ENCODE measurements at regions not wholly inside any gene's neighbourhood (a gene's known extent, or its start where the extent isn't known, plus 50 kb on each side); places are given as distances from the start of the nearest gene placed in this dataset.

GRCh38 chr5:101505891-101506570 is 602.9 kb upstream of the ST8SIA4 start:
- ATAC-seq = no peak
- peaks cover 21% of the 10 kb centered on the region; the same call in 1 of the 2 replicates for H3K9me3 ChIP-seq (ENCODE audit: low read length)
- H3K9ac ChIP-seq (ENCODE audit: insufficient read depth, low read depth, low read length) = no peak overlapping the region
- no peaks in the 10 kb centered on the region for H3K4me1 ChIP-seq (ENCODE audit: insufficient read depth, low read length)
- ChIA-PET CTCF (ENCODE audit: low intra/inter-chr PET ratio, low total read pairs) (no interaction called here), POLR2A (no interaction called here)
- intact Hi-C loops (cut with micrococcal nuclease; ENCODE audit: unreplicated experiment) (no loop called here), in situ Hi-C loops (cut with HindIII; ENCODE audit: extremely low pct_ligation_motif_present, low pct_unique_long_range_greater_than_20kb) (no loop called here)
- no peak for FAIRE-seq
- no TSS peak for BruUV-seq (replicated peaks)
- no peak overlapping the region for H3K27ac ChIP-seq (ENCODE audit: extremely low read length, insufficient read depth, low read length)
- H3K27me3 ChIP-seq (ENCODE audit: control insufficient read depth in 1 of 2, insufficient read depth in 2 of 2, low read length in 2 of 2) = no peaks in the 10 kb centered on the region
- H2AFZ ChIP-seq (ENCODE audit: low read length) = no peak overlapping the region
- H4K20me1 ChIP-seq (ENCODE audit: insufficient read depth, low read length) = no peaks in the 10 kb centered on the region
- 7% methylated on average over 5 of the region's 25 CpGs for WGBS (ENCODE audit: low lambda C conversion rate)
- DNase-seq (ENCODE audit: low spot score) = no peak
- TF ChIP-seq YY1 (IDR thresholded peaks at IDR 0.05; ENCODE audit: insufficient read depth, insufficient replicate concordance, low read depth, low read length) = no peak
- no peak for TF ChIP-seq ZNF383 (CRISPR knock-in tag; IDR thresholded peaks at IDR 0.05; ENCODE audit: borderline replicate concordance)
- no peak for TF ChIP-seq ZXDC (CRISPR knock-in tag; IDR thresholded peaks at IDR 0.05)
- no peak for TF ChIP-seq ZFP36L1 (CRISPR knock-in tag; IDR thresholded peaks at IDR 0.05)
- no peak for TF ChIP-seq ZNF605 (CRISPR knock-in tag; IDR thresholded peaks at IDR 0.05)
- TF ChIP-seq POGZ (CRISPR knock-in tag; IDR thresholded peaks at IDR 0.05) = no peak
- H3K36me3 ChIP-seq (replicated peaks in 1 of 2; ENCODE audit: control insufficient read depth in 1 of 2, insufficient read depth in 2 of 2, low read length in 2 of 2) = no peaks in the 10 kb centered on the region
- H3K4me2 ChIP-seq (ENCODE audit: low read depth, low read length) = no peak overlapping the region
- no peaks in the 10 kb centered on the region for H3K79me2 ChIP-seq (ENCODE audit: insufficient read depth, low read length)
- H3K4me3 ChIP-seq (replicated peaks in 1 of 3; ENCODE audit: insufficient read depth in 1 of 3, low read depth in 2 of 3, low read length in 3 of 3) = no peak overlapping the region
